ENCODE measurements at regions not wholly inside any gene's neighbourhood (a gene's known extent, or its start where the extent isn't known, plus 50 kb on each side); places are given as distances from the start of the nearest gene placed in this dataset.
"Not testable (repeated sequence)": the region's sequence is repeated elsewhere in the genome, so short reads cannot be mapped to it uniquely, and the experiment has no call there.

DNA sequence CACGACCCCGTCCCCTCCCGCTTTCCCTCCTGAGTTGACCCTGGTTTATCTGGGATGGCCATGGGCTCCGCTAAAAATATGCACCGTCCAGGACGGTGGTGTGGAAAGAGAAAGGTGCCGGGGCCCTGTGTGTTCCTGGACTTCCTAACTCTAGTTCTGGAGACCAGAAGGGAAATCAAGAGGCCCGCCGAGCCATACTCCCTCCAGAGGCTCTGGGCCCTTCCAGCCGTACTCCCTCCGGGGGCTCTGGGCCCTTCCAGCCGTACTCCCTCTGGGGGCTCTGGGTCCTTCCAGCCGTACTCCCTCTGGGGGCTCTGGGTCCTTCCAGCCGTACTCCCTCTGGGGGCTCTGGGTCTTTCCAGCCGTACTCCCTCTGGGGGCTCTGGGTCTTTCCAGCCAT is 168.5 kb downstream of the LAT start:
- Mint-ChIP-seq H3K4me1 (peaks cover 77% of the 10 kb centered on the region), H3K36me3 (ENCODE audit: low read depth) (peaks cover 22% of the 10 kb centered on the region)
- H3K27me3 Mint-ChIP-seq; H3K9me3 Mint-ChIP-seq (ENCODE audit: low read depth); CTCF ChIA-PET; H3K4me3 Mint-ChIP-seq; intact Hi-C loops (cut with DNase I, micrococcal nuclease); ATAC-seq; POLR2A ChIA-PET; DNase-seq; H3K27ac Mint-ChIP-seq: not testable (repeated sequence)

DNA sequence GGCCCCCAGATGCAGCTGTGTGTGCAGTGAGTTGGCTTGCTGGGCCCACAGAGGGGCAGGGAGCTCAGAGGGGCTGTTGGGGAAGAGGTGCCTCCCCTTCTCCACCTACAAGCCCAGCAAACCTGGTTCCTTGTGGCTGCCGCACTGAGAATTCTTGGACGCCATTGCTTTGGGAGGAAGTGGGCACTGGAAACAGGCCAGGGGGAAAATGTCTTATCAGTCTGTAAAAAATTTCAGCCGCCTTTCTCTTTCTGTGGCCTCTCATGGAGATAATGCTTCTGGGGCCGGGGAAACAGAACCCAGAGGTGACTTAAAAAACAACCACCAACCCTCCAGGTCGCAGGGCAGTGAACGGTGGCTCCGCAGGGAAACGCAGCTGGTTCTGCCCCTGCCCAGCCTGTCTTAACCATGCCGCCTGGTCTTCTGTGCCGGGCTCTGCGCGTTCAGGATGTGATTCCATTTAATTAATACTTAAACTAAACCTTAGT is 167.7 kb downstream of the LAT start:
- H3K4me3 Mint-ChIP-seq; POLR2A ChIA-PET; DNase-seq; CTCF ChIA-PET; H3K27me3 Mint-ChIP-seq; H3K9me3 Mint-ChIP-seq (ENCODE audit: low read depth); intact Hi-C loops (cut with DNase I, micrococcal nuclease); ATAC-seq: not testable (repeated sequence)
- H3K4me1 Mint-ChIP-seq: peaks cover 79% of the 10 kb centered on the region
- peaks cover 27% of the 10 kb centered on the region for H3K36me3 Mint-ChIP-seq (ENCODE audit: low read depth)
- H3K27ac Mint-ChIP-seq: peak overlapping the region; percentile 25

DNA sequence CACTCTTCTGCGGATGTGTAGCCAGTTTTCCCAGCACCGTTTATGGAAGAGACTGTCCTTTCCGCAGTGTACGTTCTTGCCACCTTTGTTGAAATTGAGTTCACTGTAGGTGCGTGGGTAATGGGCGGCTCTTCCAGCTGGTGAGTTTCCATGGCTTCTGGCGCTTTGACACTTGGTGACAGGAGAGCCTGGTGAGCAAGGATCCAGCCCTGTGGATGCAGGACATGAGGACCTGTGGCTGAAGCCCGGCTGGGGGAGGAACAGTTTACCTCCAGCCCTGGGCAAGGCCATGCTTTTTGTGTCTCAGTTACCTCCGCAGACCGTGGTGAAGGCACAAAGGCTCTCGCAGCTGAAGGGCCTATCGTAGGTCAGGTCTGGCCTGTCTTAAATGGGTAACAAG is 166.5 kb downstream of the LAT start:
- DNase-seq: no peak
- CTCF ChIA-PET: no interaction called here
- Mint-ChIP-seq H3K4me1 (peaks cover 70% of the 10 kb centered on the region), H3K4me3 (no peak overlapping the region), H3K27ac (no peak overlapping the region), H3K27me3 (no peaks in the 10 kb centered on the region), H3K36me3 (ENCODE audit: low read depth) (peaks cover 24% of the 10 kb centered on the region), H3K9me3 (ENCODE audit: low read depth) (no peaks in the 10 kb centered on the region)
- POLR2A ChIA-PET: no interaction called here
- no peak for ATAC-seq
- intact Hi-C loops (cut with DNase I, micrococcal nuclease): no loop called here

DNA sequence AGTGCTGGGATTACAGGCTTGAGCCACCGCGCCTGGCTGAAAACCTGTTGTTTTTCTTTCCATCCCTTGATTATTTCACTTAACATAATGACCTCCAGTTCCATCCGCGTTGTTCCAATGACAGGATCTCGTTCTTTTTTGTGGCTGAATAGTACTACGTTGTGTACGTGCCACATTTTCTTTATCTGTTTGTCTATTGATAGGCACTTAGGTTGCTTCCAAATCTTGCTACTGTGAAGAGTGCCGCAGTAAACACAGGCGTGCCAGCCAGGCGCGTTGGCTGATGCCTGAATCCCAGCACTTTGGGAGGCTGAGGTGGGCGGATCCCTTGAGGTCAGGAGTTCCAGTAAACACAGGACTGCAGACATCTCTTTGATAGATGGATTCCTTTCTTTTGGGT is 165.1 kb downstream of the LAT start:
- H3K27ac Mint-ChIP-seq; H3K4me3 Mint-ChIP-seq; DNase-seq; CTCF ChIA-PET; H3K9me3 Mint-ChIP-seq (ENCODE audit: low read depth); H3K27me3 Mint-ChIP-seq; ATAC-seq: not testable (repeated sequence)
- Mint-ChIP-seq H3K4me1 (peaks cover 58% of the 10 kb centered on the region), H3K36me3 (ENCODE audit: low read depth) (peaks cover 30% of the 10 kb centered on the region)
- intact Hi-C loops (cut with DNase I, micrococcal nuclease): loop anchor here in 1 of 2 experiments (5.0 kb wide), 1 partner anchor 38 kb away; no protein-coding TSS in a partner anchor
- POLR2A ChIA-PET: interaction anchor here (0.7 kb wide), 1 partner anchor 608 kb away, joined by 3 read pairs; no protein-coding TSS in a partner anchor

DNA sequence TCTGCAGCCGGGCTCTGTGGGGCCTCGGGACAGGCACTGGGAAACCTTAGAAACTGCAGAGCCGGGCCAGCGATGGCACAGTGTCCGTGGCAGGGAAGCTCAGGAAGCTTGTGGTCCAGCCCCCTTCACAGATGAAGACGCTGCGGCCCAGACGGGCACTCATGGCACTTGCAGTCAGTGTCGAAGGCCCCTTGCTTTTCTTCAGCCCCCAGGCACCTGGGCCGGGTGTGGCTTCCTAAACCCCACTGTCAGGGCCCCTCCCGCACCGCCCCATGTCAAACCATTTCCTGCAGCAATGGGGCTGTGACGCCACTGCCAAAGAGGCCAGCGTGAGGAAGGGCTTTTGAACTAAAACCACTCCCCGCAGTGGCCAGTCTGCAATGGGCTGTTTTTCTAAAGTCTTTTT is 164.0 kb downstream of the LAT start:
- Mint-ChIP-seq H3K4me3 (peak overlapping the region; percentile 36), H3K4me1 (peaks cover 47% of the 10 kb centered on the region), H3K36me3 (ENCODE audit: low read depth) (peaks cover 28% of the 10 kb centered on the region), H3K9me3 (ENCODE audit: low read depth) (no peaks in the 10 kb centered on the region), H3K27me3 (no peaks in the 10 kb centered on the region), H3K27ac (peak overlapping the region; percentile 38)
- intact Hi-C loops (cut with DNase I, micrococcal nuclease): loop anchor here in 1 of 2 experiments (5.0 kb wide), 1 partner anchor 37 kb away; no protein-coding TSS in a partner anchor
- ChIA-PET POLR2A (interaction anchor here (0.6 kb wide), 1 partner anchor 234 kb away, joined by 3 read pairs; no protein-coding TSS in a partner anchor), CTCF (interaction anchor here (0.6 kb wide), 1 partner anchor 289 kb away, joined by 3 read pairs; no protein-coding TSS in a partner anchor)
- ATAC-seq: peak; percentile 78
- DNase-seq: peak; percentile 76

DNA sequence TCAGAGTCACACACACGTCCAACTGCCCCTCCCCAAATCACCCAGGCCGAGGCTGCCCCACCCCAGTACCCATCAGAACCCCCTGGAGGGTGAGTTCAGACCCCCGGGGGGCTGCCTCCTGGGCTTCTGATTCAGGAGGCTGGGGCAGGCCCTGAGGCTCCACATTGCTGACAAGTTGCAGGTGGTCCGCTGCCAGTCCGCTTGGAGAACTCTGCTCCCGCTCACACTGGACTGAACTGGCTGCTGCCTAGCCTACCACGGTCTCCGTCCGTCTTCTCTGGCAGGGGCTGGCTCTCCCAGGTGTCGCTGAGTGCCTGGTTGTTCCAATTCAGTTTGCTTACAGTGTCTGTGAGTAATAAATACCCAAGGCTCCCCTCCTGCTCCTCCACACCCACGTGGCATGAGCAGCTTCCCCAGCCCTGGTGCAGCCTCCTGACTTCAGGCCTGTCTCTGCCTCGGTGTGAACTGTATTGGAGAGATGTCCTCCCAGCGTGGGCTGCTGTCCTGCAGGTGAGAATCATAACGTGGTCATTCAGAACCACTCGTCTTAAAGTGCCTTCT is 163.4 kb downstream of the LAT start:
- POLR2A ChIA-PET: interaction anchor here (0.6 kb wide), 1 partner anchor 235 kb away, joined by 3 read pairs; no protein-coding TSS in a partner anchor
- H3K36me3 Mint-ChIP-seq (ENCODE audit: low read depth): peaks cover 28% of the 10 kb centered on the region
- H3K27ac Mint-ChIP-seq: peak overlapping the region; percentile 38
- H3K27me3 Mint-ChIP-seq: no peaks in the 10 kb centered on the region
- CTCF ChIA-PET: no interaction called here
- no peaks in the 10 kb centered on the region for H3K9me3 Mint-ChIP-seq (ENCODE audit: low read depth)
- peak overlapping the region; percentile 36 for H3K4me3 Mint-ChIP-seq
- peaks cover 45% of the 10 kb centered on the region for H3K4me1 Mint-ChIP-seq
- ATAC-seq: peak; percentile 72
- intact Hi-C loops (cut with DNase I, micrococcal nuclease): loop anchor here in 1 of 2 experiments (5.0 kb wide), 1 partner anchor 36 kb away; no protein-coding TSS in a partner anchor
- peak; percentile 59 for DNase-seq

DNA sequence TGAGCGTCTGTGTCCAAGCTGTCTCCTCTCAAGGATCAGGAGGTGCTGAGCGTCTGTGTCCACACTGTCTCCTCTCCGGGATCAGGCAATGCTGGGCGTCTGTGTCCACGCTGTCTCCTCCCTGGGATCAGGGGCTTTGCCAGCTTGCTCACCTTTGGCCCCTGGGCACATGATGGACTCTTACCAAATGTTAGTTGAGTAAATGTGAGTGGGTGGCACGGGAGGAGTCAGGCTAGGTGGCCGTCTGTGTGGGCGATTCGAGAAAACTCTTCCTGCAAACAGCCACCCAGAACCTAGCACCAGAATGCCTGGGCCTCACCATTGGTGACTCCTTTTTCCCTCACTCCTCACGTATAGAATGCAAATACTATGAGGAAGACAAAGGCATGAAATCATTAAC is 162.9 kb downstream of the LAT start:
- H3K9me3 Mint-ChIP-seq (ENCODE audit: low read depth); CTCF ChIA-PET; POLR2A ChIA-PET; H3K4me3 Mint-ChIP-seq; H3K27me3 Mint-ChIP-seq: not testable (repeated sequence)
- peak; percentile 16 for ATAC-seq
- Mint-ChIP-seq H3K27ac (peak overlapping the region; percentile 10), H3K4me1 (peaks cover 43% of the 10 kb centered on the region), H3K36me3 (ENCODE audit: low read depth) (peaks cover 28% of the 10 kb centered on the region)
- DNase-seq: peak; percentile 40
- intact Hi-C loops (cut with DNase I, micrococcal nuclease): loop anchor here in 1 of 2 experiments (5.0 kb wide), 1 partner anchor 35 kb away; no protein-coding TSS in a partner anchor

DNA sequence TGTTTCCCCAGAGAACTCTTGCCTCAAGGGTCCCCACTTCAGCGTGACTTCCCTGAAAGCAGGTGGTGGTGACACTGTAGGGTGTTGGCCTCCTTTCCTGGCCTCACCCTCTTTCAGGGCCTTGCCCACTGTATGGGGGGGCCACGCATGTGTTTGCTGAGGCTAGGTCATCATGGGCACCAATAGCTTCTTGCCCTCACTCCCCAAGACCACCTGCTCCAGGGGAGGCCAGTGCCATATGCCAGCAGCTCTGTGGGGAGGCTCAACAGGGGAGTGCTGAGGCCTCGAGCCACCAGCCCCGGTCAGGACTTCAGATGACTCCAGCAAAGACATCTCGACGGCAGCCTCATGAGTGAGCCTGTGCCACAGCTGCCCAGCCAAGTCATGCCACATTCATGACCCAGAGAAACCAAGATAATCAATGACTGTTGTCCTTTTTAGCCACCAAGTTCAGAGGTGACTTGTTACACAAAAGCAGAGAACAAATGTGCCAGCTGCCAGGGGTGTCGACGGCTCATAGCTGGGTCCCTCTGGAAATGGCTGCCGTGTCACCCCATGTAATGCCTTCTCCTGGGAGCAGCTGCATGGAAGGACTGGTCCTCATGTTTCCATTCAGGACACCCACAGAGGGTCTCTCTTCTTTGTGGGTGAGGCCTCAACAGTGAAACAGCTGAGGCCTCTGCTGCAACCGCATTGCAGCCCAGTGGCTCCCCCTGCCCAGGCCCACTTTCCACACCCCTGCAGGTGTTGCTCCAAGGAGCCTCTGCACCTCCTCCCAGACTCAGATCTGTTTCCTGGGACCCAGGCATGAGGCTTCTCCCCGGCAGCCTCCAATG is 162.2 kb downstream of the LAT start:
- H3K4me3 Mint-ChIP-seq; H3K9me3 Mint-ChIP-seq (ENCODE audit: low read depth); POLR2A ChIA-PET; H3K27me3 Mint-ChIP-seq; ATAC-seq; CTCF ChIA-PET; DNase-seq: not testable (repeated sequence)
- H3K4me1 Mint-ChIP-seq: peaks cover 39% of the 10 kb centered on the region
- peak overlapping the region; percentile 17 for H3K27ac Mint-ChIP-seq
- peaks cover 28% of the 10 kb centered on the region for H3K36me3 Mint-ChIP-seq (ENCODE audit: low read depth)
- intact Hi-C loops (cut with DNase I, micrococcal nuclease): loop anchor here in 1 of 2 experiments (5.0 kb wide), 1 partner anchor 35 kb away; no protein-coding TSS in a partner anchor

DNA sequence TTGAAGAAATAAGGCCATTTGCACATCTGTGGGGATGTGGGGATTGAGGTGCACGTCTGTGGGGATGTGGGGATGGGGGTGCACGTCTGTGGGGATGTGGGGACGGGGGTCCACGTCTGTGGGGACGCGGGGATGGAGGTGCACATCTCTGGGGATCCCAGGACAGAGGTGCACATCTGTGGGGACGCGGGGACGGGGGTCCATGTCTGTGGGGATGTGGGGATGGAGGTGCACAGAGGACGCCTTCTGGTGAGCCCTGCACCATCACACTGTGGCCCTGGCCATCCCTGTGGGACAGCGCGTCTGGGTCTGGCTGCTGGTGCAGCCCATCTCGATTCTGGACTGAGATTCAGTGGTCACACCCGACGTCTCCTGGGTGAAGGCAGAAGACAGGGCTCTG is 161.4 kb downstream of the LAT start:
- no peak for DNase-seq
- intact Hi-C loops (cut with DNase I, micrococcal nuclease): loop anchor here in 1 of 2 experiments (5.0 kb wide), 1 partner anchor 34 kb away; no protein-coding TSS in a partner anchor
- Mint-ChIP-seq H3K27me3 (no peaks in the 10 kb centered on the region), H3K36me3 (ENCODE audit: low read depth) (peaks cover 28% of the 10 kb centered on the region), H3K4me3 (no peak overlapping the region), H3K9me3 (ENCODE audit: low read depth) (no peaks in the 10 kb centered on the region), H3K4me1 (peaks cover 37% of the 10 kb centered on the region), H3K27ac (no peak overlapping the region)
- no peak for ATAC-seq
- ChIA-PET CTCF (no interaction called here), POLR2A (no interaction called here)

DNA sequence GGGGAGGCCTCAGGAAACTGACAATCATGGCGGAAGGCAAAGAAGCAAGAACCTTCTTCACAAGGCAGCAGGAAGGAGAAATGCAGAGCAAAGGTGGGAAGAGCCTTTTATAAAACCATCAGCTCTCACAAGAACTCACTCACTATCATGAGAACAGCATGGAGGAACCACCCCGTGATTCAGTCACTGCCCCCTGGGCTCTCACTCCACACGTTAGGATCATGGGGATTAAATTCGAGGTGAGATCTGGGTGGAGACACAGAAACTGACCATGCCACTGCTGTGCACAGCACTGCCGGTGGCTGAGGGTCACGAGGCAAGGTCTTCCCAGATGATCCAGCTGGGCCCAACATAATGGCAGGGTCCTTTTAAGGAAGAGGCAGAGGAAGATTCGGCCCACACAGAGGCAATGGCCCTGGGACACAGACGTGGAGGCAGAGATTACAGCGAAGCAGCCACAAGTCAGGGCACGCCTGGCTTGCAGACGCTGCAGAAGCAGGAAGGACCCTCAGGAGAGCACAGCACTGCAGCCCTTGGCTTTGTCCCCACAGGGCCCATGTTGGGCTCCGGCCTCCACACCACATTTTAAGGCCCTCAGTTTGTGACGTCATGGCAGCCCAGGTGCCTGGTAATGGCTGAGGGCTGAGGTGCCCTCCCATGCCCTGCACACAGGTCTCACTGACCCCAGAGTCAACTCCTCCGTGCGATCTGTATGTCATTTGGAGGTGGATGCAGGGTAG is 160.8 kb downstream of the LAT start:
- Mint-ChIP-seq H3K4me1 (peaks cover 33% of the 10 kb centered on the region), H3K27ac (peak overlapping the region; percentile 14), H3K36me3 (ENCODE audit: low read depth) (peaks cover 28% of the 10 kb centered on the region)
- H3K4me3 Mint-ChIP-seq; H3K27me3 Mint-ChIP-seq; DNase-seq; H3K9me3 Mint-ChIP-seq (ENCODE audit: low read depth); POLR2A ChIA-PET; ATAC-seq; CTCF ChIA-PET: not testable (repeated sequence)
- intact Hi-C loops (cut with DNase I, micrococcal nuclease): loop anchor here in 1 of 2 experiments (5.0 kb wide), 1 partner anchor 33 kb away; no protein-coding TSS in a partner anchor

DNA sequence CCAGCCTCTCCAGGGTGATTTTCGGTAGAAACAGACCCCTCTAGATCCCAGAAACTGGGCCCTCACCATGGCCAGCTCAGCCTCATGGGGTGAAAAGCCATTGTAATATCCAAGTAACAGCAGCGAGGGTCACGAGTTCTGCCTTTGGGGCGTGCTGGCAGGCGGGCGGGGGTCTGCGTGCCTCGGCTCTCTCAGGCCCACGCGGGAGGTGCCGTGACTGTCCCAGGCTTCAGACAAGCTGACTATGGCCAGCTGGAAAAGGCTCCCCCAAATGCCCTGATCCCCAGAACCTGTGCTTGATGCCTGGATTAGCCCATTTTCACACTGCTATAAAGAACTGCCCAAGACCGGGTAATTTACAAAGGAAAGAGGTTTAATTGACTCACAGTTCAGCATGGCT is 160.2 kb downstream of the LAT start:
- POLR2A ChIA-PET; CTCF ChIA-PET; H3K27ac Mint-ChIP-seq; DNase-seq; H3K9me3 Mint-ChIP-seq (ENCODE audit: low read depth); ATAC-seq; H3K4me3 Mint-ChIP-seq; H3K27me3 Mint-ChIP-seq: not testable (repeated sequence)
- intact Hi-C loops (cut with DNase I, micrococcal nuclease): loop anchor here in 1 of 2 experiments (5.0 kb wide), 1 partner anchor 33 kb away; no protein-coding TSS in a partner anchor
- Mint-ChIP-seq H3K4me1 (peaks cover 28% of the 10 kb centered on the region), H3K36me3 (ENCODE audit: low read depth) (peaks cover 28% of the 10 kb centered on the region)

Data from activated CD4-positive, alpha-beta T cell treated with anti-CD3 and anti-CD28 coated beads for 36 hours (primary cell).